Activated CD8-positive, alpha-beta memory T cell treated with anti-CD3 and anti-CD28 coated beads, Interleukin-2, amount 50 U/mL, for 1 hour (primary cell): ENCODE measurements at regions not wholly inside any gene's neighbourhood (a gene's known extent, or its start where the extent isn't known, plus 50 kb on each side); places are given as distances from the start of the nearest gene placed in this dataset.

Experiments used
- DNase-seq: peaks from one replicate; pipeline ENCODE4 v3.0.0-alpha.2; 2020; ENCODE audit errors: extremely low read depth

GRCh38 chr22:42180349-42180842, 49.8 kb upstream of the CYP2D6 start:
- DNase-seq: peak; percentile 10
